ENCODE measurements at regions not wholly inside any gene's neighbourhood (a gene's known extent, or its start where the extent isn't known, plus 50 kb on each side); places are given as distances from the start of the nearest gene placed in this dataset.

DNA sequence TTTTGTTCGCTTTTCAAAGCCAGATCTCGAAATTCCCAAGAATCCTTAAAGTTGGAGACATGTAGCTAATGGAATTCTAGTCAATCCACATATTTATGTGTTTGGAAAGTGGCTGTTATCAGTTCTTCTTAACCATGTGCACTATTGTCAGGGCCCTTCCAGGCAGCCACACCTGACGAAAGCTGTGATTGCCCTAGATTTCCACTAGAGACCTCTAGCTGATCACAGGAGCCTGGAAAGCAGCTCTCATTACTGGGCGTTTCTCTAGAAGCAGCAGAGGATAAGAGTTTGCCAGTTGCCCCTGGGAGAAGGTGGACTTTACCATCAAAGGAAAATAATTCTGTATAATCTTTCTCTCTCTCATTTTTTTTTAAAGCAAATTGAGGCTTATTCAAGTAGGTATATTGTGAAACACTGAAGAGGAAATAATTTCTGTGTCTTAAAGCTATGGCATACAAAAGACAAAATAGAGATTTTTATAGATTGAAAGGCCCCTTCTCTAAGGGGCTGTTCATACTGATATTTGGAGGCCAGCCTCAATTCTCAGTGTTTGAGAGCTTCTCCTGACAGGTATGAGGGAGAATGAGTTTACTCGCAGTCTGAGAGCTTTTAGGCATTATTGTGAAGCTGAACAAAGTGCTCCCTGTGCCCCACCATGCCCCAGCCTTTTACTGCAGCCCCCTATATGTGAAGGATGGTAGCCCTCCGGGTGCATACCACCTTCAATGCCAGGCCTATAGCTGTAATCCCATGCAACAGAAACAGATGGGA is 405.4 kb upstream of the ACTBL2 start (continued):
- TF ChIP-seq ATF2 (IDR thresholded peaks at IDR 0.05; ENCODE audit: low read length) (no peak), YY1 (IDR thresholded peaks at IDR 0.05; ENCODE audit: low read depth, low read length) (no peak), MAFK (IDR thresholded peaks at IDR 0.05; ENCODE audit: low read depth, low read length) (no peak), CHD7 (IDR thresholded peaks at IDR 0.05; ENCODE audit: insufficient replicate concordance, low read length) (no peak), CHD1 (IDR thresholded peaks at IDR 0.05; ENCODE audit: low read depth, low read length) (no peak), RAD21 (IDR thresholded peaks at IDR 0.05 in 1 of 2, conservative IDR thresholded peaks at IDR 0.05 in 1 of 2; ENCODE audit: low read depth in 2 of 2, low read length in 2 of 2) (peak; percentile 84 to 89)

All from H1 (cell line).